NCI-H1930 (cell line): ENCODE measurements at regions not wholly inside any gene's neighbourhood (a gene's known extent, or its start where the extent isn't known, plus 50 kb on each side); places are given as distances from the start of the nearest gene placed in this dataset.

Experiments
- DNase-seq, 2 experiments: peaks; one replicate each; lab custom pipeline; 2025; lab: John Stamatoyannopoulos, UW

DNA sequence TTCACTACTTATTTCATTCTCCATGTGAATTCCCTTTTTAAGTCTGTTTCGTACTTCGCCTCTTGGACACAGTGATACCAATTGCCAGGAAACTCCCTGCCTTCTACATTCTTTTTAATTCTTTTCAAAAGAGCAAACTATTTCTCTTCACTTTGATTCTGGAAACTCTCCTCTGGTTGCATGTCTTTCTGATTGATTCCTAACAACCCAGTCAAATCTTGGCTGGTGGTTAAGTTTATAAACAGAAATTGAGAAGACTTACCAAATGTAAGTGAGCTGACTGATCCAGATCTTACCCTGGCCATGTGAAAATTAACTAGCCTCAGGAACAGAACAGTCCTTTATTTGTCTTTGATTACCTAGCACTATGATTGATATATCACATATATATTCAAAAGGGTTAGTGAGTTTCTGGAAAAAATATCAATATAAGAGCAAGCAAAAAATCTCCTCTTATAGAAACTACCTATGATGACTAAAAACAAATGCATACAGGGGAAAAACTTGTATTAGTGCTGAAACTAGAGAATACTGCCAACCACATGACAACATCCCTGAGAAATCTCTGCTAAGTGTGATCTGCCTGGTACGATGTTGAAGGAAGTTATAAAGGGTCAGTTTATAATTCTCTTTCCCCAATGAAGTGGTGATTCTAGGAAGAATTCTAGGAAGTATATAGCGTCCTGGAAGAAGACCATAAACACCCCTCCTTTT is 152.6 kb upstream of the HTR2A start:
- no peak for DNase-seq

DNA sequence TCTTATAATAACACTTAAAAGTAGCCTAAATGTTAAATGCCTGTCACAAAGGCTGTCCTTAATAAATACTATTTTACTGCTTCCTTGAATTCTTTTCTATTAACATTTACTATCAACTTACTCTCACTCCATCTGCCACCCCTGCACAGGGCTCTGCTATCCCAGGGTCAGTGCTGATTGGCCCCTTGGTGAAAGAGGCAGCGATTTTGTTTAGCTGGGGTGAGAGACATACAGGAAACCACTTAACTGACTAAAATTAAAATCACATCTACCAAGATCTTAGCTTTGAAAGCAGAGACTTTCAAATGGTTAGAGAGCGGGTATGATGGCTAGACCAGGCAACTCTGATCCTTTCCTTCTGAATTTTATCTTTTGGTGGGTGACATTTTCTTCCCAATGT is 149.9 kb upstream of the HTR2A start:
- no peak for DNase-seq

DNA sequence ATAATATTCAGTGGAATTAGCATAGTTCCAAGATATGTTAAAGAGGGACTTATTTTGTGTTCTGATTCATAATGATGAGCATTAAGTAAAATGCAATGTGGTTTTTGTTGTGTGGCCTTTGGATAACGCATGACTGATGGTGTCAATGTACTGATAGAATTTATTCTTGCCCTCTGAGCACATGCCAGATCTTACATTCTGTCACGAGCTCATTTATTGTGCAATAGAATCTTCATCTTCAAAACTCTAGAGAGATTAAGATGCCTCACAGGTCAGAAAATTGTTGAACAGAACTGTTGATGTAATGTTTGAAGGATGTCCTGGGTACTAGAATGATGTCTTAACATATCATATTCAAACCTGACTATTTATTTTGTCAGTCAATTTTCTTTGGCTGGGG is 148.0 kb upstream of the HTR2A start:
- no peak for DNase-seq

DNA sequence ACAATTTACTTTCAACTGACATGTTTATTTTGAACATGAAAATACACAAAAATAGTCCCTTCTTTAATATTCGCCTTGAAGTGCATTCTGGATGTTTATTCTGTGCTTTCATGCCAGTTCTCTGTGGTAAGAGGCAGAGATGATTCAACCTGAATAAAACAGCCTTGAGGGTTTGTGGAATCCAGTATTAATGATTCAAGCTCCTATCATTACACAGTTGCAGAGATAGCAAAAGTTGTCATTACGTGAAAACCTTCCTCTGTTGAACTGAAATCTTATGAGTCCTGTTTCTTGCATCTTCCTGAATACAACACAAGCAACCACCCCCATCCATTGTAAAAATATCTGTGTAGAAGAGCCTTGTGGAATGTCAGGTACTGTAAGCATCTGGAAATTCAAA is 142.3 kb upstream of the HTR2A start:
- DNase-seq = no peak

DNA sequence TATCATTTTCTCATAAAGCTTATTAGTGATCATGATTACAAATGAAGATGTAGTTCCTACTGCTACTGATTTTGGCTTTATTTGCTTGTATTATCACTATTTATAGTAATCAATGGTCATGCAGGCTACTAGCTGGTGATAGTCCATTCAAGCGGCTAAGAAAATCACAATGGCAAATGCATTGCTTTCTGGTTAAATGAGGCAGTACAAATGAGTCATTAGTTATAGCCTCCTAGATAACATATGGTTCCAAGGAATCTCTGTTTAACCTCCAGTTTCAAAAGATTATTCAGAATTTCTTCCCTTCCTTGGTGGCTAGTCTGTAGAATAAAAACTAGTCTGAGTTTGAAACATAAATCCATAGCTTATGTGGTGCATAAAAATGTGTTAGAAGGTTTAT is 141.3 kb upstream of the HTR2A start:
- DNase-seq = no peak

DNA sequence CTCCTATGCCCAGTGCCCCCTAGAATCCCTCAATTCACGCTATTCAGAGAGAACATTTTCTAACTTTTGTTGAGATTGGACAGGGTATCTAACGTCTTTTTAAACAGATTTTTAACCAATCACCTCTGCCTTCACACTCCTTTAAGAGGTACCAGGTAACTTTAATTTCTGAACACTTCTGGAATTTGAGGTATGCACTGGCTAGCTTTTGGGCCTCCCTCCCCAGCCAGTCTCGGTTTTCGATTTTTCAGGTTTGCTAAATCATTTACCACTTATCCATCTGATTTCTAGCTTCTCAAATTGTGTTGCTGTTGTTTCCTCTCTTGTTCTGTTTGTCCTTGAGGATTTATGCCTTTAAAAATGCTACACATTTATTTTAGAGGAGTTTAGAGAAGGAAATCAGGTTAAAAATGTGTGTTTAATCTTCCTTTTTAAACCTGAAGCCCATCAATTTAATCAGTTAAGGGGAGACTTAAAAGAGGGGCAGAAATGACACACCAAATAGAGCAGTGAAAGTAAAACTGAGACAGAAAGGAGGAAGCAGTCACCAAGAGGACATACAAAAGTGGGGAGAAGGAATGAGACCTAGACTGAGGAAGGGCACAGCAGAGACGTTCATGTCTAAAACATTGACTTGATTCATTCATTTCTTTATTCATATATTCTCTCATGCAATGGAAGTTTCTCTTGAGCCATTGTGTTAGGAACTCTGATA is 139.6 kb upstream of the HTR2A start:
- no peak for DNase-seq

DNA sequence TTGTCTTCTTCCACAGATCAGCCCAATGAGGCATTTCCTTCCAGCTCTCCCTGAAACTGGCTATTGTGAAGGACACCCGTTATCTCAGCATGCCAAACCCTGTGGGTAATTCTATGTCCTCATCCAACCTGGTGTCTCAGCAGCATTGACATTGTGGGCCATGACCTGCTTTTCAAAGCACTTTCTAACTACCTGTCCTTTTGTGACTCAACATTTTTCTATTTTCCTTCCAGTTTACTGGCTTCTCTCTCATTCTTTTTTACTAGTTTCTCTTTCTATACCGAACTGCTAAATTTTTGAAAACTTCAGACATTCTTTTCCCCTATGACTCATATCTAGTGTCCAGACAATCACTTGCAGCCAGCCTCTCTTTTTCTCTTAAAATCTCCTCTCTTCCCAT is 136.4 kb upstream of the HTR2A start:
- DNase-seq = no peak

DNA sequence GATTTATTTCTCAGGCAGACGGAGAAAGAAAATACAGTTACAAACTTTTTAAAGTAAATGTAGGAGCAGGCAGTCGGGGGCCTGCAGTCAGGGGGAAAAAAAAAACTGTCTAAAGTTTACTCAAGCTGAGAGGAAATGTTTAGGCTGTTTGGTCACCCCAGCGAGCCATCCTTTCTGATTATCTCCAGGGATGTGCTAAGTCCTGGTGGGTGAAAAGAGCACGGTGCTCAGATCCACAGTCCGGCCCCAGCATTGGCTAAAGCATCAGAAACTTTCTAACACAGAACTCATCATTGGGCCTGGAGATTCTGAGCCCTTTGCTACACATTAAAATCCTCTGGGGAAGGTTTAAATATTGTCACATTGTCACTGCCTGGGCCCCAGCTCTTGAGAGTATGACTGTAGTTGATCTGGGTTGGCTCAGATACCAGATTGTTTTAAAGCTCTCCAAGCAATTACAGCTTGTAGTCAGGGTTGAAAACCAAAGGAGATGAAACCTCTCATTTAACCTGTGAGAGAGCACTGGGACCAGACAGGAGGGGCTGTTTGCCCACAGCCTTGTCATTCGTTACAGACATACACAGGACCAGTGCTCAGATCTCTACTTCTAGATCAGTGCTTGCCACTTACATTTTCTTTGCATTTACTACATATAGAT is 131.1 kb upstream of the HTR2A start:
- no peak for DNase-seq

DNA sequence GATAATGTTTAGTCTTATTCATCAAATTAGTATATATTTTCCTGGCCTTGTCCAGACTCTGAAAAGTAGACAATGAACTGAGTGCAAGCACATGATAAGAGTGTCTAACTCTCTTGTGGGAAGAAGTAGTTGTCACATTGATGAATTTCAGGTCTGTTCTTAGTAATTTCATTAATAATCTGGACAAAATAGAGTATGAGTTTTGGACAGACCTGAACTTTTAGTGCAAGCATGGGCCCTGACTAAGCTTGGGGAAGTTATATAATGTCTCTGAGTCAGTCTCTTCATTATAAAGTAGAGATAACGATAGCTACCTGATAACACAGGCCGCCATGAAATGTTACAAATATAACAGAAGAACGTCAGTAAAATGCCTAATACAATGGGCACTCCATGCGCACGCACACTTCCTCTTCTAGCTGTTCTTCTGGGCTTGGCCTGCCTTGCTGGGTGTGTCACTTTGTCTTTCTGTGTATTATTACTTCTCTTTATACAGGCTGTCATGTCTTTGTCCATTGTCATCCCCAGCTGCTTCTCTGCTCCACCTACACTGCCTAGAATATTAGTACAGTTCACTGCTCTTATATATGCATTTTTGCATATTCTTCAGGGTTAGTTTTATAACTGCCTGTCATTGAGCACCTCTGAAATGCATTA is 129.1 kb upstream of the HTR2A start:
- DNase-seq = no peak

DNA sequence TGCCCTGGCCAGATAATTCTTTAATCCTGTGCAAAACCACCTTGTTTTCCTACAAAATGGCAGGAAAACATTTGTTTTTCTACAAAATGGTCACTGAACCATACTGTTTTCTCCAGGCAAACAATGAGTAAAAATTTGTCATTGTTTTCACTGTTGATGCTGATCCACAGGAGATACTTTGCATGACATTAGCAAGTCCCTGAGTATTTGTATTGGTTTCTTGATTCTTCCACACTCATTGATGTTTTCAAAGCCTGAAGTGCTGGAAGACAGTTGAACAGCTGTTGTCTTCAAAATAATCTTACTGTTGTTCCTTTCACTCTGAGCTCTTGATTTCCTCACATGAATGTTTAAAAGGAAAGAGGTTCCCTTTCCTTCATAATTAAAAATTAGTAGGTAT is 123.1 kb upstream of the HTR2A start:
- no peak for DNase-seq

DNA sequence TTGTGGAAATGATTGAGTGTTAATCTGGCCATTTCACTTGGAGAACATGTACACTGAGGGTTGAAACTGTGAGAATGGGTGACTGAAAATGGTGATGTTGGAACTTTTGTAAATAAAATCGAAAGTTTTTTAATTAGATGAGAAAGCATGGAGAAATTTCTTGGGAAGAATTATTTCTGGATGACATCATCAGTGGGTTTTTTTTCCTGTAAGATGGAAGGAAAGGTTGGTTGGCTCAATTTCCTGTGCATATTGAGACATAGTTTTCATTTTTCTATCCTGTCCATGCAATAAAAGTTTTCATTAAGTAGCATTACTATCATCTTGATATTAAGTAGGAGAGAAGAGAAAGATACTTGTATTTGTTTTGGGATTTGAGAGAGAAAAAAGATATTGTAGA is 120.6 kb upstream of the HTR2A start:
- DNase-seq = no peak

DNA sequence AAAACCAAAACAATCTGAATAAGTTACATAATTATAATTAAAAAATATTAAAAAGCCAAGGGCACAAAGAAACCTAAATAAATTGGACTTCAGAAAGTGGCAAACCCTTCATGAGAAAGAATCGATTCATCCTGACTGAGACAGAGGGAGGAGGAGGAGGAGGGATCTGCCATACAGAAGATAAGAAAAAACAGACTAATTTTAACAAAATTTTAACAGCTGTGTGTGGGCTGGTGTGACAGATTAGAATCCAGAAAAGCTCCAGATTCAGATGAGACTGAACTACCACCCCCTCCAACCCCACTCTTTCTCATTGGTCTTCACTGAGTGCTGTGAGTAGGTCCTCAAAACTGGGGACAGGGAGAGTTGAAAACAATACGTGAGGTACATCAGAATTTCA is 111.5 kb upstream of the HTR2A start:
- no peak for DNase-seq

DNA sequence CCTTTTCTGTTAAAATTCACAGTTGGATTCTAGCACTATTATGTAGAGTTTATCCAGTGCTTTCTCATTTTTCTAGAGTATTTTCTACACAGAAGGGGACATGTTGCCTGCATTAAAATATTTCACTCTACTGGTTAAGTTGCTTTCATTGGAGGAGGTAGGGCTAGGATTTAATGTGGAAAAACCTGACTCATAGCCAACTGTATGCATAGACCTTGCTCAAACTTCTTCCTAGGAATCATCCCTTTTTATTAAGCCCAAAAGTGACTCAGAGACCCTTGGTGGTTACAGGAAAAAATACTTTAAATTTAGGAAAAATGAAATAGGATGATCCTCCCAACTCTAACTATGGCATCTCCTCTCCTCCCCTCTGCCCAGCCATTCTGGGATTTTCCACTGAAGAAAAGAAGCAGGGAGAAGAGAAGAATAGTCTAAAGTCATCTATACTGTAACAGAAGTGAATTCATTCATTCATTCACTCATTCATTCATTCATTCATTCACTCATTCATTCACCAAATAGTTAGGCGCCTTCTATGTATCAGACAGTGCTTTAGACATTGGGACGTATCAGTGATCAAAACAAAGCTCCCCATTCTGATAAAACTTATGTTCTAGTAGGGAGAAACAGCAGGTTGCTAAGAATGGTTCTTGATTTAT is 109.0 kb upstream of the HTR2A start:
- no peak for DNase-seq

DNA sequence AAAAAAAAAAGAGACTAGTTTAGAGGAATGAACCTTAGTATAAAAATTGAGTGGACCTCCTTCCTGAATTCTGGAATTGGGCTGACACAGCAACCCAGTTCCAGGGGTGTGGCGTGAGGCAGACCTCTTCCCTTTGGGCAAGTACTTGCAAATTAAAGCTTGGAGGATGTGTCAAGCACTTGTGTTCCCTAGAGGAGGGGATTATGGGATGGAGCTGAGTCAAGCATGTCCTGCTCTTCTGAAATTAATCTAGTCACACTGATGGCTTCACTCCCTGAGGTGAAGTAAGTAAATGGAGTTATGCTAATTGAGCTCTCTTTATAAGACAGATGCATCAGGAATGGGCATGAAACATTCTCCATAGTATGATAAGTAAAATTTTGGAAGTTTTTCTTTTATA is 107.7 kb upstream of the HTR2A start:
- no peak for DNase-seq

DNA sequence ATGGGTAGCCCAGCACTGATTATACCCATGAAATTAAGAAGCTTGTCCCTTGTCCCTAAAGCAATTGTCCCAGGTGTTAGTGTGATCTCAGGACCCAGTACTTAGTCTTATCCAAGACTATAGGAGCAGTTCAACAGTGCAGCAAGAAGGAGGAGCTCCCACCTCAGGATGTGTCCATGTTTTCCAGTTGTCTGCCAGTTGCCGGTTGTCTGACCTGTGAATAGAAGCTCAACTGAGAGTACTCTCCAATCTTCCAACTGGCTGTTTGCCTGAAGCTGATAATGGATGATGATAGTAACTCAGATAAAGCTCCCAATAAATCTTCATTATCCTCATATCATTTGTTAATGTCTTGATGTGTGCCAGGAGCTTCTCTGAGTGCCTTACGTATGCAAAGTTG is 107.2 kb upstream of the HTR2A start:
- no peak for DNase-seq

DNA sequence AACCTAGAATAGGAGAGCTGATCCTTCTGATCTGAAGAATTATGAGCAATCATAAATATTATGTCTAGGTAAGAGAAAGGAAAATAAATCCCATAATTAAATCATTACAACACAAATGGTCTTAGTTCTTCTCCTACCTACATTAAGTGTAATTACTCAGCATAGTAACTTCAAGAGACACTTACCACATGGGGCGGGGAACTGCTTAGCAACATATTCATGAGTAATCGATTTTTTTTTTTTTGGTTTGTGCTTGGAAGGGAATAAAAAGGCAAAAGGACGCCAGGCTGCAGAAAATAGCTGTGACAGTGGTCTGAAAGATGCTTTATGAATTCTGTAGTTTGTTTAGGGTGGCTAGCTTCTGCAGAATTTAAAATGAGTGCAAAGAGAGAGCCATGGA is 103.3 kb upstream of the HTR2A start:
- DNase-seq = no peak

DNA sequence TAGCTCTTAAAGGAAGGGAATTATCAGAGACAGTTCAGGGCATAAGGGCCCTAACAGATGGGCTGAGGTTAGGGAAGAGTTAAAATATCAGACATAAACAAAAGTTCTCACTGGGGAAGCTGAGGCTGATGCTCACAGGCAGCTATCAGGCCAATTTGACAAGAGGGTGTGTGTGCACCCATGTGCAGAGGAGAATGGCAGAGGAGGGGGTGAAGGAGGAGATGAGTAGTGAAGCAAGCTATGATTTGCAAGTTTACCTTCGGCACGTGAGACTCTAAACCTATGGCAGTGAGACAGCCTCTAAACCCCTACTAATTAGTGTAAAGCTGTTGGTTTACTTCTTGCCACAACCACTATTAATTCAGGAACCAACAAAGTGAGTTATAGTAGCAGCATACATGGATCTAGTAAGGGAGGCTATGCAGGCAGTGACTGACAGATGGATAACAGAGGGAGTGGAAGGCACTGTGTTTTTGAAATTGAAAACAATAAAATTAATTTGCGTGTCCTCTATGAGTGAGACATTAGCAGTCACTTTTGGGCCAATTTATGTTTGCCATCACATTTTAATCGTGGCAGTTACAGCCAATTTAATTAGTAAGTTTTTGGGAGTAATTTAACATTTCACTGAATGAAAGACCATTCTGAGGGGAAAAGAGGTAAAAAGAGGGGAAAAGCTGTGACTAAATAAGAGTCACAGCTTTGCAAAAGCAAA is 99.6 kb upstream of the HTR2A start:
- no peak for DNase-seq

DNA sequence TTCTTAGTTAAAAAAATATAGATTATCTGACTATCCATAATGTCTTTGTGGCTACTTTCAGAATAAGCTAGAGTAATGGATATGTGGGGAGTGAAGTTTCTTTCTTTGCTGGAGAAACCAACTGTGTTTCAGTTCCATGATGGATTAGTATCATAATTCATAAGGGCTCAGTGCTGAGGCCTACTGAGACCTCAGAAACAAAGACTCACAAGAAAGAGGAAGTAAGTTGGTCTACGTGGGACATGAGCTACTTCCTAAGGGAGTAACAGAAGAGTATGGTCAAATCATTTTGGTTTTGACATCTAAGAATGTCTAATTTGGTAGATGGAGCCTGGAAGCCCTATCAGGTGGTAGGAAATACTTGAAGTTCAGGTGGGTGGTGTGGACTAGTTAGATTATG is 99.0 kb upstream of the HTR2A start:
- DNase-seq = no peak

DNA sequence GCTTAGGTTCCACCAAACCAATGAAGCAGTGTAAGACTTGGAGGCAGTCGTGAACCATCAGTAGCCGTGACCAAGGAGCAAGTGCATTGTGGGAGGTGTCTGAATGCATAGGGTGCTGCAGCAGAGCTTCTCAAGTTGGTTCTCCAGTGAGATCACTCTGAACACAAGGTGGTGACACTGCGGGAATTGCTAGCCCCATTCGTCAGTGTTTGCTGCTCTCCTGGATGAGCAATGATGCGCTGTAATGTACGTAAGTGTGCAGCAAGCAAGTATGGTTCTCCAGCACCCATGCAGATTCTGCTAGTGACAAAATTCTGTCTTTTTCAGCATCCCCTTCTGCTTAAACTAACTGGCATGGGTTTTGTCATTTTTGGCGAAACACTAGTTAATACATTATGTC is 97.6 kb upstream of the HTR2A start:
- no peak for DNase-seq

DNA sequence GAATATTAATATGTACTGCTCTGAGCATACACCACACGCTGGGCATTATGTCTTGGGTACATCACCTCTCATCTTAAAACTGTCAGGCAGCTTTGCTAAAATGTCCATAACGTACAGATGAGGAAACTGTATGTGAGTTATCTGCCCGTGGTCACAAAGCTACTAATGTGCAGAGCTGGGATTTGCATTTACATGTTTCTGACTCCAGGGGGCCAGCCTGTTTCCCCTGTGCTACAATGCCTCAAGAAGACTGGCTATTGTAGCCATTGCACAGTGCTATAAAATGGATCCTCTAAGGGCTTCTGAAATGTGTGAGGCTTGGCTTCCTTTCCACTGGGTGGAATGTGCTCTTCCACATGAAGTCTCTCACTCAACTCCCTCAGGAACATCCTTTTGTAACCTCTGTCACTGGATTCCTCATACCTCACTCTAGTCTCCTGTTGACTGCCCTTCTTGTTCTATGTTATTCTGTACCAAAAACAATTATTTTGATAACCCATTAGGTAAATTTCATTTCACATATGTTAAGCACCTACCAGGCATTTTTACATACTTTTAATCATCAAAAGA is 95.6 kb upstream of the HTR2A start:
- DNase-seq = no peak

DNA sequence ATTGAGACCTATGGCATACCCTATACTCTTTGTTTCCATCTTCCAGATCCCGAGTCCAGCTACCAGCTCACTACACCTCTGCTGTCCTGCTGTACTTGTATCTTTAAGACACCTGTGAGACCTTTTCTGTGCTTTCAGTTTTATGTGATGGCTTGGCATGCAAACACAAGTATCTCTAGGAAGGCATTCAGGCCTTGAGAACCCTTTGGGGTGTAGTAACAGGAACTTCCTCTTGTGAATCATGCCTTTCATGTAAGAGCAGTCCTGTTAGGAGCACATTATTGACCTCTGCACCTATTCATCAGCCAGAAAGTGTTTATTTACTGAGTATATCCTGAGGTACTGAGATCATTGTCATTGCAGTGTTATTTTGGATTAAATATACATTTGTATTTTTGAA is 87.0 kb upstream of the HTR2A start:
- no peak for DNase-seq
